NCI-H82 treated with DMSO at 0.1 percent for 48 hours (cell line): ENCODE measurements at regions not wholly inside any gene's neighbourhood (a gene's known extent, or its start where the extent isn't known, plus 50 kb on each side); places are given as distances from the start of the nearest gene placed in this dataset.
"Not testable (repeated sequence)": the region's sequence is repeated elsewhere in the genome, so short reads cannot be mapped to it uniquely, and the experiment has no call there.

Source experiments
- DNase-seq: peaks from one replicate; lab custom pipeline; 2025; ENCODE audit not compliant: unreplicated experiment; lab: John Stamatoyannopoulos, UW

DNA sequence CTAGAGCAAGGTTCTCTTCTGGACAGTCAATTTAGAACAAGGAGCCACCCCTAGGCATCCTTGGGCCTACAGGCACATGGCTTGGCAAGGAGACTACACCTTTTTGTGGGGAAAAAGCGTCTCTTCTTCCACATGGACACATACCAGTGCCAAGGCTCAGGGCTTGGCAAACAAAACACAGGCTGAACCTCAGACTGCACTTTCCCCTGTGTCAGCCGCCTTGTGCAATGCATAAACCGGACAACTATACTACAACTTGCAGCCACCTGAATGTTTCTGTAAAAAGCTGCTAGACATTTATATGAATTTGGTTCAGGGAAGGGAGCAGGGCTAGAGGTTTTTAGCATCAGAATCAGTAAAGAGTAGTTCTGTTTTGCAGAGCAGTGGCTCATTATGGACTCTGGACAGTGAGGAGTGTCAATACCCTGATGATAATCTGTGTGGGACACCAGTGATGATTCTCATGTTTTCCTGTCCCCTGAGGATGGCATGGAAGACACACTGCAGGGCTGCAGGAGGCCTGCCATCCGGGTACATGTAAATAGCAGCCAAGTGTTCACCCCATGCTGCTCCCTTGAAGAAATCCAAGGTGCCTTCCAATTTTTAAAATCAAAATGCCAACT, 118.9 kb downstream of the GATA3 start:
- DNase-seq = no peak

GRCh38 chr10:8173866-8174243, 119.4 kb downstream of the GATA3 start:
- DNase-seq = no peak

DNA sequence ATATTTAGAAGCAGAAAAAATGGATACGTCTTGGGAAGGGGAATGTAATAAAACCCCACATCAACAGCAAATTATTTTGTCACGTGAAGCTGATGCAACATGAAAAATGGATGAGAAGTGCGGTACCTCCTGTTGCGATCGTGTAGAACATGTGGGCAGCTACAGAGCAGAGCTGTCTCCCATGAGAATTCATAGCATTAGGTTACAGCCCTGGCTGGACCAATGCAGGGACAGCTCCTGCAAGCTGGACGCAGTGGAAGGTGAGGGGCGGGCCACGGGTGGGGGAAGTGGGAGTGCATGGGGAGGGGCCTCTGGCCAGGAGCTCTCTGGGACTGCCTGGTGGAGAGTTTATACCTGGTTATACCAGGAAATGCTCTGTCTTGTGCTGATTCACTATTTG, 120.3 kb downstream of the GATA3 start:
- no peak for DNase-seq

- not testable (repeated sequence) for DNase-seq
Observed at GRCh38 chr10:8177526-8177925, 123.0 kb downstream of the GATA3 start.

DNA sequence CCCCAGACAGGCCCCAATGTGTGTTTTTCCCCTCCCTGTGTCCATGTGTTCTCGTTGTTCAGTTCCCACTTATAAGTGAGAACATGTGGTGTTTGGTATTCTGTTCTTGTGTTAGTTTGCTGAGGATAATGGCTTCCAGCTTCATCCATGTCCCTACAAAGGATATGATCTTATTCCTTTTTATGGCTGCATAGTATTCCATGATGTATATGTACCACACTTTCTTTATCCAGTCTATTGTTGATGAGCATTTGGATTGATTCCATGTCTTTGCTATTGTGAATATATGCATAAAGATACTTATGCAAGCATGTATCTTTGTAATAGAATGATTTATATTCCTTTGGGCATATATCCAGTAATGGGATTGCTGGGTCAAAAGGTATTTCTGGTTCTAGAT, 125.3 kb downstream of the GATA3 start:
- not testable (repeated sequence) for DNase-seq

GRCh38 chr10:8180360-8181109, 126.0 kb downstream of the GATA3 start:
- DNase-seq = no peak

DNA sequence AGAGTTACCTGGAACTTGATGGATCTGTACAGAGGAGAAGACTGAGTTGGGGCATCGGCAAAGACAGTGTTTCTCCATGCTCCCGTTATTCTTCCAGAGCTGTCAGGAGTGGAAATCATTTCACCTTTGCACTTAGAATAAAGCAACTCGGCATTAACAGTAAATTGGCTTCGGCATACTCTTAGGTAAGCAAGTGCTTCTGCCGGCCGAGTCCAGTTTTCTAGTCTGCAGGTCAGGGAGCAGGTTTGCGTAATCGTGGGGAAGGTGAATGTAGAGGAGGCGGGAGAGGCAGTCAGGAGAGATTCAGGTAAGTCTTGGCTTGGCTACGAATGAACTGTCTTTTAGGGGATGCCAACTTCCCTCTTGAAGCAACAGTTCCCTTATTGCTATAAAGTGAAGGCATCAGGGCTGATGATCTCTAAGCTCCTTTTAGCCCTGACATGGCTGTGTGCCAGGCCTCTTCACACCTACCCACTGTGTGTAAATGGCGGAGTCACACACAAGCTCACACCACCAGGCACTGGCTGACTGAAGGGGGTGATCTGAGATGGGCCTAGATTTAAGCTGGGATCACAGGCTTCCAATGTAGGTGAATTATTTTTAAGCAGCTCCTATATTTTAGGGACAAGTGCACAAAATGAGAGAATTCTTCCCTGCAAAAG, 127.1 kb downstream of the GATA3 start:
- DNase-seq = no peak

DNA sequence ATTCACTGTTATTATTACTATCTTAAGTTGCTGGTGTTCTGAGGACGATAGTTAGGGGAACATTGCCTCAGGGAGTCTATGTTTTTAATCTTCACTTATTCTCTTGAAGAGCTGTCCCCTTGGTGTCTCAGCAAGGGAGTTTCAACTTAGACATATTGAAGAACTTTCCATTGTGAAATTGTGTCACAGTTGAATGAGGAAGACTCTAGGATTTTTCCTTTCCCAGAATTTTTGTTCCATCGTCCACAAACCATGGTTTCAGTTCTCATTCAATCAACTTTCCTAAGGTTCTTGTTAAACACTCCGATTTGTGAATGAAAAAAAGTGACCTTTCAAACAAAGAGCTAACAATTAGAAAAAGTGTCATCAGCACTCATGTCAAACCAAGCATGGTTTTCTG, 128.3 kb downstream of the GATA3 start:
- no peak for DNase-seq

GRCh38 chr10:8183241-8183704, 128.8 kb downstream of the GATA3 start:
- no peak for DNase-seq

GRCh38 chr10:8187171-8187666, 132.7 kb downstream of the GATA3 start:
- no peak for DNase-seq

DNA sequence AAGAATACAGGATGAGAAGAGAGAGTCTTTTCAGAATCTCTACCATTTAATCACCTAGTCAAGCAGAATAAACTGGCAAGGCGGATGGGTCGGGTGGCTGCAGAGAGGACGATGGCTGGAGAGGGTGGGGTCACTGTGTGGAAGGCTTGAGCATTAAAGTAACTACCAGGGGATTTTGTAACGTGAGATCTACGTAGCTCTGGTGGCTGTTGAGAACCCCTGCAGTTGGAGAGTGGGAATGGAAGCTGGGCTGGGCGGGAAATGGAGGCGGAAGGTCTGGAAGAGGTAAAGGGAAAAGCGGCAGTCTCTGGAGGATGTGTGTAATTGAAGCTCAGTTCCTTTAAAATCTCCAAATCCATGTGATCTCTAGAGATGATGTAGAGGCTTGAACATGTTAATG, 135.0 kb downstream of the GATA3 start:
- DNase-seq = no peak

DNA sequence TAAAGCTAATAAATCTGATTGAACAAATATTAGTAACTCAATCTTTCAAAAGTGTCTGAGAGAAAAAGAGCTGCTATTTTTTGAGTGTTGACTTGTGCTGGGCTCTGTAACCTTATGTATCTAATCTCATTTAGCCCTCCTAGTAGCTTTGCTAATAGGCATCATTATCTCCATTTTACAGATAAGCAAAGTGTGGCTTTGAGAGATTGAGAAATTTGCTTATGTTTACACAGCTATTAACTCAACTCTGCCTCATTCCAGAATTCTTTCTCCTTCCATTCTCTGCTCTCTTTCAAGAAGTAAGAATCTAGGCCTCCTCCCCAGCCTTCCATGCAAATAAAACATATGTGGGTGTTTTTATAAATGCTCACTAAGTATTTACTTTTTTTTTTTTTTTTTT, 137.8 kb downstream of the GATA3 start:
- DNase-seq = no peak

DNA sequence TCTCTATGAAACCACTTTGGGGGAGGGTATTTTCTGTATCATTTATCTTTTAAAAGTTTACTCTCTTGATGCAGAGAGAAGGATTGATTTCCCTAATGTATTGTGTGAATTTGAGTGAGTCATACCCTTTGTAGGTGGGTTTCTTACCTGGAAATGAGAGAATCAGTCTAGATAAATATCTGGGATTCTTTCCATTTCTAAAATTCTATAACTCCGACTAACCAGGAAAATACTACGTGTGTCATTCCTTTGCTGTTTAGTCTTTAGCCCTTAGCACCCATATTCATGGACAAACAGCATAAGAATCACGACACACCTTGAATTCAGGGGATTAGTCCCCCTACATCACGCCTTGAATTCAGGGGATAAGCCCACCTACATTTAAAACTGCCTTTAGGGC, 139.1 kb downstream of the GATA3 start:
- DNase-seq = no peak

DNA sequence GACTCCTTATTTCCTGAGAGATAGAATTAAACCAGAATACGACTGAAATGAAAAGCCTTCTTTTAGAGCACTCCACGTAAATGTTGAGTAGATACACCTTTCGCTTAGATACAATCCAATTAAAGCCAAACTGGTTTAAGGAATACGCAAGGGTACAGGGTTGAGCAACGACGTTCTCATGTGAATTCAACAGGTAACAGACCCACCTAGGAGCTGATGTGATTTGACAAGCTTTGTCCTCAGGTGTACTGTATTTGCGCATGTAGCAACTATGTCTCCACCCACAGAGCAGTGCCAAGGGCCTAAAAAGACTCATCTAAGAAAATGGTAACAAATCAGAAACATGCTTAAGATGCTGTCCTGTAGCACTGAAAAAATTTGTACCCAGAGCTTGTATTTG, 139.6 kb downstream of the GATA3 start:
- DNase-seq = no peak

GRCh38 chr10:8206882-8207281, 152.4 kb downstream of the GATA3 start:
- no peak for DNase-seq

DNA sequence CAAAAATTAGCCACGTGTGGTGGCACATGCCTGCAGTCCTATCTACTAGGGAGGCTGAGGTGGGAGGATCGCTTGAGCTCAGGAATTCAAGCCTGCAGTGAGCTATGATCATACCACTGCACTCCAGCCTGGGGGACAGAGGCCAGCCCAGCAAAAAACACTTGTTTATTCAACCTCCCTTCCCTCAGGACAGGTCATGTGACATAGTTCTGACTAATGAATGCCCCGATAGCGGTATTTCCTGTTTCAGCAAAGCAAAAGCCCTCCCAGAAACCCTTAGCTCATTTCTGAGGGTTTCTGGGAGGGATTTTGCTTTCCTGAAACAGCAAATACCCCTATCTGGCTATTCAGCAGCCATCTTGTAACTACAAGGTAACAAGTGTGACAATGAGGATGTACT, 157.1 kb downstream of the GATA3 start:
- DNase-seq = no peak

- DNase-seq = no peak
Observed at GRCh38 chr10:8213735-8214134, 159.2 kb downstream of the GATA3 start.

DNA sequence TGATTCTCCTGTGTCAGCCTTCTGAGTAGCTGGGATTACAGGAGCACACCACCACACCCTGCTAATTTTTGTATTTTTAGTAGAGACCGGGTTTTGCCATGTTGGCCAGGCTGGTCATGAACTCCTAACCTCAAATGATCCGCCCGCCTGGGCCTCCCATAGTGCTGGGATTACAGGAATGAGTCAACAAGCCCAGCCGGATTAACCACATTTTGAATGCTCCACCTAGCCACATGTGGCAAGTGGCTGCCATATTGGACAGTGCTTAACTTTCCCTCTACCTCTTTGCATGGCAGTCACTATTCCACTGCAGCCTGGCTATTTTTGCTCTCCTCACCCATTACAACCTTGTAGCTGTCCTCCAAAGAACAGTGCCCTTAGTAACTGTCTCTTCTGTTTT, 160.1 kb downstream of the GATA3 start:
- no peak for DNase-seq

GRCh38 chr10:8216893-8217292, 162.4 kb downstream of the GATA3 start:
- DNase-seq = no peak

DNA sequence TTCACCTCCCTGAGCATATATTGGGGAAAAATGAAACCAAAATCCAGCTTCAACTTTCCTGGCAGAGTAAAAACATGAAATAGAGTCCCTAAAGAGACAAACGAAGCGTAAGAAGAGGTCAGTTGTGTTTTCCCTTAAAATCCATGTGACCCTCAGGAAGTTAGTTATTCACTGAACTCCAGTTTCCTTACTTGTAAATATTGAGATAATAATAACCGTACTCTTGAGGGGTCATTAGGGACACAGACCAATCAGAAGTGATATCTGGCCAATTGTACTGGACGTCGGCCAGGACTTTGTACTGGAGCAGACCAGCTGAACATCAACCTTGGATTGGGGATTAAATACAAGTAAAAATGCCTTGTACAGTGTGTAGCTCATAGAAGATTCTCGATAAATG, 167.0 kb downstream of the GATA3 start:
- DNase-seq = no peak

DNA sequence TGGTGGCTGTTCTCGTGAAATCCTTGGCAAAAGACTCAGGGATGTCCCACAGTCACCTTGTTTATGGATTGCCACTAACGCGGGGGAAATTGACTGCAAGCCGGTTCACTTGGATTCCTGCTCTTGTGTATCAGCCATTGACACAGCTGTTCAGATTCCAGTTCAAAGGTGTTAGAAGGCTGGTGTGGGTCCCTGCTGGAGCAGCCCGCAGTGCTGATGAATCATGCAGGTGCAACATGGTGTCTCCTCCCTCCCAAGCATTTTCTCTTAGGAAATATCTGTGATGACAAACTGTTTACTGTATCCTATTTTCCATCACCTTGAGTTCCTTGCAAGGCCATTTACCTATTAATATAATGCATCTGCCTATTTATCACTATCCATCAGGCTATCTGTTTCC, 170.1 kb downstream of the GATA3 start:
- DNase-seq = no peak

GRCh38 chr10:8225187-8225586, 170.7 kb downstream of the GATA3 start:
- DNase-seq = no peak
